Naive thymus-derived CD8-positive, alpha-beta T cell (primary cell): ENCODE measurements at regions not wholly inside any gene's neighbourhood (a gene's known extent, or its start where the extent isn't known, plus 50 kb on each side); places are given as distances from the start of the nearest gene placed in this dataset.

Source experiments
- ATAC-seq, 2 donors: fragments of 150-1000 bp; cut with Tn5 transposase in 1 of 2; sonication (Bioruptor Pico), chemical (Tn5 transposase) in 1 of 2; 1 replicate in 1 of 2; 2 replicates in 1 of 2; pipeline ENCODE4 v1.10.0; 2021; ENCODE audit warnings: mild to moderate bottlenecking in 2 of 2, moderate library complexity in 2 of 2
- POLR2A ChIA-PET: fragments of 350-600 bp; sonication (Branson Sonifier 250); formaldehyde crosslinking; loops from one replicate; lab custom pipeline; 2021; ENCODE audit warnings: antibody characterized with exemption; lab: Charles Lee
- DNase-seq, 10 donors: peaks; one replicate each; pipeline versions ENCODE4 v3.0.0 to v3.0.0-alpha.2; 2020 to 2022
- H3K27ac Mint-ChIP-seq, 10 donors: one replicate each; pipeline ENCODE4 v1.8.0; 2020 to 2022; ENCODE audit warnings: mild to moderate bottlenecking in 10 of 10, mixed read lengths in 10 of 10, moderate library complexity in 4 of 10, inconsistent platforms in 1 of 10
- H3K27me3 Mint-ChIP-seq, 5 donors: one replicate each; pipeline ENCODE4 v1.8.0; 2021 to 2022; ENCODE audit warnings: mixed read lengths in 5 of 5
- H3K36me3 Mint-ChIP-seq, 3 donors: one replicate each; pipeline ENCODE4 v1.8.0; 2020 to 2022; ENCODE audit warnings: mixed read lengths in 3 of 3, mild to moderate bottlenecking in 2 of 3, inconsistent platforms in 1 of 3
- H3K4me1 Mint-ChIP-seq, 4 donors: one replicate each; pipeline ENCODE4 v1.8.0; 2021 to 2022; ENCODE audit warnings: mixed read lengths in 4 of 4
- H3K4me3 Mint-ChIP-seq, 10 donors: one replicate each; pipeline ENCODE4 v1.8.0; 2020 to 2022; ENCODE audit warnings: mild to moderate bottlenecking in 10 of 10, mixed read lengths in 10 of 10, moderate library complexity in 6 of 10, inconsistent platforms in 1 of 10
- H3K9me3 Mint-ChIP-seq, 9 donors: one replicate each; pipeline ENCODE4 v1.8.0; 2020 to 2022; ENCODE audit warnings: mixed read lengths in 9 of 9, mild to moderate bottlenecking in 3 of 9, inconsistent platforms in 1 of 9, moderate library complexity in 1 of 9

DNA sequence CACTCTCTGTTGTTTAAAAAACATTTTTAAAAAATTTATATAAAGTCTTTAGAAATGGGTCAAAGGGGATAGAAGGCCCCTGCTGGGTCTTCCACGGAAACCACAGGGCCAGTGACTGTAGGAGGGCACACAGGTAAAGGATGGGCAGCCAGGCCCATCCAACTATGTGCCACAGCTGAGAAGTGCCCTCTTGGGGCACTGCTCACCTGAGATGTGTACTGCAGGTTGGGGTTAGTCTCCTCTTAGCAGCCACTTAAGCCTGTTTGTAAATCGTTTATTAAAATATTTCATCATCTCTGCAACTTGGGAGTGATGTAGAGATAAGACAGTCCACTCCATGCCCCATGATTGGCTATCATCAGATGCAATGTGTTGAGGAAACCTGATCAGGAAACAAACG is 222.4 kb downstream of the DIRAS2 start:
- no peak for ATAC-seq
- Mint-ChIP-seq H3K27ac (no peak overlapping the region), H3K36me3 (no peaks in the 10 kb centered on the region), H3K4me1 (no peaks in the 10 kb centered on the region), H3K27me3 (peaks cover 0 to 27% (median 6%) of the 10 kb centered on the region in 5 donors), H3K4me3 (no peak overlapping the region), H3K9me3 (no peaks in the 10 kb centered on the region)
- POLR2A ChIA-PET = no interaction called here
- no peak for DNase-seq

DNA sequence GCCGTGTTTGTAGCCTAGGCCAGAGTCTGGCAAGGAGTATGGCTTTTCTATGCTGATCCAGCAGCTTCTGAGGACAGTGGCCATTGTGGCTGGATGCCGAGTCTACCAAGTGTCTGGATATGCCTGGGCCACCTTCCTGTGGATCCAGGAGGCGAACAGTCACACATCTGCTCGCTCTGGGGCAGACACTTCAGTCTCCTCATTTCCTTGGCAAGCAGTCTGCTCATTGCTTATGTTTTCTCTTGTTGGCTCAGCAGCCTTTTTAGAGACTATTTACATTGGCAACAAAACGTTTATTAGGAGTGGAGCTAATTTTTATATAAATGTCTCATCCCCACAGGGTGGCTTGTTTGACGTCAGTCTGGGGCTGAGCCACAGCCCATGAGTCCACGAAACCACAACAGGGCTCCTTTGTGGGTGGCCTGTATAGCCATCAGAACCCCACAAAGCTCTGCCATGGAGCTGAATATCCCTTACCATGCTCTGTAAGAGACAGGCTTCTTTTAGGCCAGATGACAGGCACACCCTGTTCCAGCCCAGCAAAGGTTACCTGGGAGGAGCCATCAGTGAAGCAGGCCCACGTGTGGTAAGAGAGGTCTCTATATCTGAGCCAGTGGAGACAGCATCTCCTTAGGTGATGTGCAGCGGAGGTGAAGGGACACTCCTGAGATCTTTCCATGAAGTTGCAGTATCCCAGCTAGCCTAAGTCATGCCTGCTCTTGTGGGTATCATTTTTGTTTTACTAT is 221.7 kb downstream of the DIRAS2 start:
- Mint-ChIP-seq H3K4me3 (no peak overlapping the region), H3K27me3 (peaks cover 0 to 27% (median 6%) of the 10 kb centered on the region in 5 donors), H3K27ac (no peak overlapping the region), H3K4me1 (no peaks in the 10 kb centered on the region), H3K9me3 (no peaks in the 10 kb centered on the region), H3K36me3 (no peaks in the 10 kb centered on the region)
- no peak for ATAC-seq
- DNase-seq = no peak
- POLR2A ChIA-PET = no interaction called here

- Mint-ChIP-seq H3K27ac (no peak overlapping the region), H3K36me3 (no peaks in the 10 kb centered on the region), H3K9me3 (no peaks in the 10 kb centered on the region), H3K4me1 (no peaks in the 10 kb centered on the region), H3K4me3 (no peak overlapping the region), H3K27me3 (peaks cover 2 to 27% (median 6%) of the 10 kb centered on the region in 5 donors)
- POLR2A ChIA-PET = no interaction called here
- DNase-seq (no peak), ATAC-seq (no peak)
Observed at GRCh38 chr9:90421786-90422185, 220.8 kb downstream of the DIRAS2 start.

- POLR2A ChIA-PET = no interaction called here
- Mint-ChIP-seq H3K36me3 (no peaks in the 10 kb centered on the region), H3K4me1 (no peaks in the 10 kb centered on the region), H3K4me3 (no peak overlapping the region), H3K27me3 (peaks cover 3 to 19% (median 6%) of the 10 kb centered on the region in 5 donors), H3K9me3 (no peaks in the 10 kb centered on the region), H3K27ac (peak overlapping the region in 1 of 10 donors; percentile 19)
- no peak for ATAC-seq
- DNase-seq = no peak
Observed at GRCh38 chr9:90423661-90424193, 218.9 kb downstream of the DIRAS2 start.

GRCh38 chr9:90428517-90428916 is 214.1 kb downstream of the DIRAS2 start:
- Mint-ChIP-seq H3K4me3 (no peak overlapping the region), H3K27me3 (peaks cover under 1 to 18% (median 6%) of the 10 kb centered on the region in 5 donors), H3K27ac (no peak overlapping the region), H3K9me3 (no peaks in the 10 kb centered on the region), H3K36me3 (no peaks in the 10 kb centered on the region), H3K4me1 (no peaks in the 10 kb centered on the region)
- POLR2A ChIA-PET = no interaction called here
- DNase-seq (no peak), ATAC-seq (no peak)

DNA sequence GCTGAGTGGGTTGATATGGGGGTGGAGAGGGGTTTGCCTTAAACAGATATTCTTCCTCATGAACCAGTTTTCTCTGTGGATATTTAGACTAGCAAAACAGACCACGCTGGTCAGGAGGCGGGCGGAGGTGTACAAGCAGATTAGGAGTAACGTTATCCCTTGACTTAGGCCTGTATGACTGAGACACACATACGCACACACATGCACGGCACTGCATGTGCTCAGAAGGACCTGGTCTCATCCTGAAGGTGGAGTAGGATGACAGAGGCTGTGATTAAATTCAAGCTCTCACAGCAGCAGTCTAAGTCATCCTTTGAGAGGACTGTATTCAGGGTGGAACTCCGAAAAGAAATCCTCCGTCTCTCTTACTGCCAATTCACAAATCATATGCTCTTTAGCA is 209.7 kb downstream of the DIRAS2 start:
- peaks cover 11 to 27% (median 19%) of the 10 kb centered on the region in 5 donors for H3K27me3 Mint-ChIP-seq
- ATAC-seq = no peak
- no peak for DNase-seq
- H3K4me3 Mint-ChIP-seq = no peak overlapping the region
- H3K36me3 Mint-ChIP-seq = no peaks in the 10 kb centered on the region
- POLR2A ChIA-PET = no interaction called here
- H3K4me1 Mint-ChIP-seq = no peaks in the 10 kb centered on the region
- no peak overlapping the region for H3K27ac Mint-ChIP-seq
- H3K9me3 Mint-ChIP-seq = no peaks in the 10 kb centered on the region

- peaks cover 11 to 26% (median 19%) of the 10 kb centered on the region in 5 donors for H3K27me3 Mint-ChIP-seq
- H3K4me3 Mint-ChIP-seq = no peak overlapping the region
- no peaks in the 10 kb centered on the region for H3K4me1 Mint-ChIP-seq
- H3K27ac Mint-ChIP-seq = no peak overlapping the region
- DNase-seq = no peak
- H3K9me3 Mint-ChIP-seq = peaks cover 0 to 4% (median 0%) of the 10 kb centered on the region in 9 donors
- ATAC-seq = no peak
- H3K36me3 Mint-ChIP-seq = no peaks in the 10 kb centered on the region
- POLR2A ChIA-PET = no interaction called here
Observed at GRCh38 chr9:90433398-90433941, 209.2 kb downstream of the DIRAS2 start.

DNA sequence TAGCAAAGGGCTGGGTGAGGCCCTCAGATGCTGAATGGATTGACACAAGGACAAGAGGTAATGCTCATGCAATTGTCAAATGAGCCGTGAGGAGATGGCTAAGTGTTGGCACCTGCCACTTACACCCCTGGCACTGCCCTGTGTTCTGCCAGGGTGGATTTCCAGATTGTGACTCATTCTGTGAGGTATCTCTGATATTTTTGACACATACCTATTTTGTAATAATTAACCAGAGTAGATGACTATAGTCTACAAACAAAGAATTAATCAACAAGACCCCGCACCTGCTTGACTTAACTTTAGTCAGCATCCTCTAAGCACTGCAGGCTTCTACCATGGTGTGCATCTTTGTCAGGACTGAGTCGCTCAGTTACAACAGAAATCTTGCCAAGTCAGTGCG is 200.8 kb downstream of the DIRAS2 start:
- POLR2A ChIA-PET = no interaction called here
- H3K9me3 Mint-ChIP-seq = peaks cover 0 to 21% (median 8%) of the 10 kb centered on the region in 9 donors
- peaks cover 0 to 4% (median 0%) of the 10 kb centered on the region in 3 donors for H3K36me3 Mint-ChIP-seq
- no peak overlapping the region for H3K4me3 Mint-ChIP-seq
- DNase-seq (no peak), ATAC-seq (no peak)
- no peaks in the 10 kb centered on the region for H3K4me1 Mint-ChIP-seq
- H3K27me3 Mint-ChIP-seq = peaks cover 17 to 28% (median 24%) of the 10 kb centered on the region in 5 donors
- H3K27ac Mint-ChIP-seq = no peak overlapping the region

GRCh38 chr9:90442723-90443122 is 199.9 kb downstream of the DIRAS2 start:
- H3K4me1 Mint-ChIP-seq = no peaks in the 10 kb centered on the region
- ATAC-seq (no peak), DNase-seq (no peak)
- peaks cover 0 to 21% (median 8%) of the 10 kb centered on the region in 9 donors for H3K9me3 Mint-ChIP-seq
- POLR2A ChIA-PET = no interaction called here
- no peak overlapping the region for H3K27ac Mint-ChIP-seq
- no peak overlapping the region for H3K4me3 Mint-ChIP-seq
- H3K36me3 Mint-ChIP-seq = peaks cover 0 to 4% (median 0%) of the 10 kb centered on the region in 3 donors
- peaks cover 20 to 37% (median 24%) of the 10 kb centered on the region in 5 donors for H3K27me3 Mint-ChIP-seq

DNA sequence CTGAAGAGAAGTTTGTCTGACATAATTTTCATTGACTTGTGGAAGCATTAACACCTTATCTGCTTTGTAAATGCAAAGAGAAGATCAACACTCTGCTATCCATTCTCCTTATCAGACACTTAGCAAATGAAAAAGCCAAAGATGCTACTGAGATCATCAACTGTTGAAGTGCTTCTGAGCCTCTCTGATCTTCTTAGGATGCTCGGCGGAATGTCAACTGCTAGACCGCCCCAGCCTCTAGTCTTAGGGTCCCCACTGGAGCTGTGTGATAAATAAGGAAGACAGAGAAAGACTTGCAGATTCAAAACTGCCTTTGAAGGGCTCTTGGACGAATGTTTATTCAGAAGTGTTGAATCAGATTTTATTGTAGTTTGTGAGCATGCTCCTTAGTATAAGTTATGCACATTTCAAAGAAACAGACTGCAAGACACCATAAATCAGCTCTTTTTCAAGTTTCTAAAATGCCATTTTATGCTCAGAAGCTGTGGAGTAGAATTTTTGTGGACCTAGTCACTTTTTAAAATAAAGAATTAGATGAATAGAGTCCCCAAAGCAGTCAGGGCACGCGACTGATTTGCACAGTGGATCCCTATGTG is 197.9 kb downstream of the DIRAS2 start:
- DNase-seq = no peak
- Mint-ChIP-seq H3K4me1 (no peaks in the 10 kb centered on the region), H3K9me3 (peaks cover 0 to 6% (median 3%) of the 10 kb centered on the region in 9 donors), H3K27ac (no peak overlapping the region), H3K27me3 (peaks cover 21 to 56% (median 25%) of the 10 kb centered on the region in 5 donors), H3K36me3 (peaks cover 0 to 4% (median 0%) of the 10 kb centered on the region in 3 donors), H3K4me3 (no peak overlapping the region)
- ATAC-seq = no peak
- POLR2A ChIA-PET = no interaction called here

- no peak overlapping the region for H3K4me3 Mint-ChIP-seq
- ATAC-seq (no peak), DNase-seq (no peak)
- POLR2A ChIA-PET = no interaction called here
- H3K27ac Mint-ChIP-seq = no peak overlapping the region
- no peaks in the 10 kb centered on the region for H3K4me1 Mint-ChIP-seq
- no peaks in the 10 kb centered on the region for H3K36me3 Mint-ChIP-seq
- H3K27me3 Mint-ChIP-seq = peaks cover 21 to 61% (median 24%) of the 10 kb centered on the region in 5 donors
- H3K9me3 Mint-ChIP-seq = peaks cover 0 to 4% (median 0%) of the 10 kb centered on the region in 9 donors
Observed at GRCh38 chr9:90445391-90445790, 197.2 kb downstream of the DIRAS2 start.

- DNase-seq (no peak), ATAC-seq (no peak)
- POLR2A ChIA-PET = no interaction called here
- Mint-ChIP-seq H3K27ac (no peak overlapping the region), H3K9me3 (peaks cover 0 to 2% (median 0%) of the 10 kb centered on the region in 9 donors), H3K27me3 (peaks cover 21 to 61% (median 24%) of the 10 kb centered on the region in 5 donors), H3K36me3 (no peaks in the 10 kb centered on the region), H3K4me3 (no peak overlapping the region), H3K4me1 (no peaks in the 10 kb centered on the region)
Observed at GRCh38 chr9:90446200-90446948, 196.2 kb downstream of the DIRAS2 start.
